ES-I3 (cell line): ENCODE measurements at regions not wholly inside any gene's neighbourhood (a gene's known extent, or its start where the extent isn't known, plus 50 kb on each side); places are given as distances from the start of the nearest gene placed in this dataset.

Experiments used
- H3K36me3 ChIP-seq: 2 replicates; pipeline ENCODE4 v1.6.1; 2013; ENCODE audit warnings: mild to moderate bottlenecking, low read length, control low read depth, moderate library complexity; ENCODE audit not compliant: insufficient read depth
- H3K4me1 ChIP-seq: 2 replicates; pipeline ENCODE4 v1.6.1; 2013; ENCODE audit warnings: mild to moderate bottlenecking, control low read depth, low read length; ENCODE audit not compliant: insufficient read depth
- H3K9ac ChIP-seq: 2 replicates; pipeline ENCODE4 v1.6.1; 2013; ENCODE audit warnings: low read depth, mild to moderate bottlenecking, low read length, moderate library complexity
- H3K9me3 ChIP-seq: 2 replicates; pipeline ENCODE4 v1.6.1; 2013; ENCODE audit warnings: mild to moderate bottlenecking, low read length, moderate library complexity; ENCODE audit not compliant: control insufficient read depth, insufficient read depth

- H3K4me1 ChIP-seq, result peaks cover 20% of the 10 kb centered on the region
- H3K9ac ChIP-seq, result no peak overlapping the region
- H3K9me3 ChIP-seq, result no peaks in the 10 kb centered on the region
- no peaks in the 10 kb centered on the region for H3K36me3 ChIP-seq
Measured at GRCh38 chr4:24278693-24279092, 305.7 kb downstream of the DHX15 start.

DNA sequence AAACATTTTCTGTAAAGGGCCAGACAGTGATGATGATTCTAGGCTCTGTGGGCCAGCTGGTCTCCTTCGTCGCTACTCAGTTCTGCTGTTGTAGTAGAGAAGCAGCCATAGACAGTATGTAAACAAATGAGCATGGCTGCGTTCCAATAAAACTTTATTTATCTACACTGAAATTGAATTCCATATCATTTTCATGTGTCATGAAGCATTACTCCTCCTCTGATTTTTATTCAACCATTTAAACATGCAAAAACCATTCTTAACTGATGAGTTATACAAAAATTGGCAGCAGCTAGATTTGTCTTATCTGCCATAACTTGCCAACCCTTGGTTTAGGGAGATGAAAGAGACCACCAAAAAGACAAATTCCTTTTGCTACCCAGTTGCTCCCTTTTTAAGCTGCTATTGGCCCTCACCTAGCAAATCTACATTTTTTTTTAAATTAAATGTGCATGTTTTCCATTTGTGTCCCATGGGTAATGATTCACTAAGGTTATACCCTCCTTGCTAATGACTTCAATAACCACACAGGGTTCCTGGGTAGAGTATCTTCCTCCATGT is 309.9 kb downstream of the DHX15 start:
- no peaks in the 10 kb centered on the region for H3K9me3 ChIP-seq
- no peak overlapping the region for H3K9ac ChIP-seq

DNA sequence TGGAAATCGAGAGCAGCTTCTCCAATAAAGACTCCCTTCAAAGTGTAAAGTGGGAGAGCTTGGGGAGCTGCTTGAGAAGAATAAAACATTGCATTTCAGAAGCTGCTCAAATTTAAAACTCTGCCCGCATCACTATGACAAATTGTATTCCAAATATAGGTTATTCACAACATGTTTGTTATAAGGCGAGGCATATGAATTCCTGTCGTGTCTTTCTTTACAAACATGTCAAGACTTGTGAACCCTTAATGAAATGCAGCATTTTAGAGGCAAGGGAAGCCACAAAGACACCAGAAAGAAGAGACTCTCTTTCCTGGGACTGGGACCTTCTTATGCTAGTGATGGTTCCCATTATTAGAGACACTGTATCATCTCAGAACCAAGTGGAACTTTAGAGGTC is 311.2 kb downstream of the DHX15 start:
- peaks cover 13% of the 10 kb centered on the region for H3K4me1 ChIP-seq
- no peak overlapping the region; the same call in 1 of the 2 replicates for H3K9ac ChIP-seq
- H3K9me3 ChIP-seq, result no peaks in the 10 kb centered on the region
- H3K36me3 ChIP-seq, result no peaks in the 10 kb centered on the region

More for the DNA sequence above, 309.9 kb downstream of the DHX15 start:
- H3K4me1 ChIP-seq, result peaks cover 15% of the 10 kb centered on the region
- H3K36me3 ChIP-seq, result no peaks in the 10 kb centered on the region

GRCh38 chr4:24266951-24267722 is 317.2 kb downstream of the DHX15 start:
- Histone ChIP-seq H3K36me3 (no peaks in the 10 kb centered on the region), H3K9me3 (no peaks in the 10 kb centered on the region), H3K4me1 (peaks cover 9% of the 10 kb centered on the region), H3K9ac (no peak overlapping the region)

DNA sequence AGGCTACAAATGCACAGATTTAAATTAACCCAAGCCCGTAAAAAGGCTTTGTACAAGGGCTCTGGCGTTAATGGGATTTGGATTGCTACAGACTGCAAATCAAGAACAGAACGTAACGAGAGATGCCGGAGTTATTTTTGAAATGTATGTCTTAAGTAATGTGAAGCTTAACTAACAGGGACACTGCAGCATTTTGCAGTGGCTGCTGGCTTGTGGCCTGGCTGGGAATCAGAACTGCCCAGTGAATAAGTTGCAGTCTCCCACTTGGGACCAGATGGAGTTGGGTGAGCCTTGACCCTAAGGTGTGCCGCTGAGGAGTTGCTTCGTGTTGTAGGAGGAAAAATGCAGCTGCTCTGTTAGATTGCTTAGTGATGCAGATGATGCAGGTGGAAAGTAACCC is 318.4 kb downstream of the DHX15 start:
- Histone ChIP-seq H3K36me3 (no peaks in the 10 kb centered on the region), H3K9me3 (no peaks in the 10 kb centered on the region)

DNA sequence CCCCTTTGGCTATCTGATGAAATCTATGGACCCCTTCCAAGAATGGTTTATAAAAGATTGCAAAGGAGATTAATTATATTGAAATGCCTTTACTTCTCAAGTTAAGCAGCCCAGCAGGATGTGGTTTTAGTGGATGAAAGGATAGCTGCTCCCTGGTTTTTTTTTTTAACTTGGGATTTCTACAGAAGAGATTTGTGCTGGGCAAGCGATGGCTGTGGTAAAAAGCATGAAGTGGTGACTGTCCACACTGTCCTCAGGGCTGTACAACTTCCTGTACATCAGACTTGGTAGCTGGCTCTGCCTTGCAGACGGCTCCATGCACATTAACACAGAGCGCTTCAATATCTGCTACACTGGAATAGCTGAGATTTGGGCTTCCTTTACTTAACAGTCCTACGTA is 321.7 kb downstream of the DHX15 start:
- Histone ChIP-seq H3K4me1 (peaks cover 21% of the 10 kb centered on the region), H3K9ac (no peak overlapping the region), H3K9me3 (no peaks in the 10 kb centered on the region), H3K36me3 (no peaks in the 10 kb centered on the region)

More for the DNA sequence above, 318.4 kb downstream of the DHX15 start:
- H3K4me1 ChIP-seq, result peaks cover 20% of the 10 kb centered on the region
- no peak overlapping the region for H3K9ac ChIP-seq

DNA sequence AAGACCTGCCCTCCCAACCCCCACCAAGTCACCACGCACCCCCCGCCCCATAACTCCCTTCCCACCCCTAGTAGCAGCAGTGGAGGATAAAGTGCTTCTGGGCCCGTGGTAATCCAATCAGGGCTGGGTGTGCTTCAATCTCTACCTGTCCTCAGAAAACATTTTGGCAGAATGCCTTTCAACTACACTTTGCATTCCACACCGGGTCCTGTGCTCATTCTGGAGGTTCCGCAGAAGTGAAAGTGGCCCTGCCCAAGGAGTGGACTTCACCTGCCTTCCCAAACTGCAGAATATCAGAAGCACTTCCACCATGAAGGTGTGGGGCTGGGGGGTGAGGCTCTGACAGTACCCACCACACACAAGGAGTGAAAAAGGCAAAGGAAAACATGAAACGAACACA is 322.3 kb downstream of the DHX15 start:
- H3K36me3 ChIP-seq, result no peaks in the 10 kb centered on the region
- H3K9ac ChIP-seq, result no peak overlapping the region
- H3K4me1 ChIP-seq, result peaks cover 21% of the 10 kb centered on the region
- H3K9me3 ChIP-seq, result no peaks in the 10 kb centered on the region

DNA sequence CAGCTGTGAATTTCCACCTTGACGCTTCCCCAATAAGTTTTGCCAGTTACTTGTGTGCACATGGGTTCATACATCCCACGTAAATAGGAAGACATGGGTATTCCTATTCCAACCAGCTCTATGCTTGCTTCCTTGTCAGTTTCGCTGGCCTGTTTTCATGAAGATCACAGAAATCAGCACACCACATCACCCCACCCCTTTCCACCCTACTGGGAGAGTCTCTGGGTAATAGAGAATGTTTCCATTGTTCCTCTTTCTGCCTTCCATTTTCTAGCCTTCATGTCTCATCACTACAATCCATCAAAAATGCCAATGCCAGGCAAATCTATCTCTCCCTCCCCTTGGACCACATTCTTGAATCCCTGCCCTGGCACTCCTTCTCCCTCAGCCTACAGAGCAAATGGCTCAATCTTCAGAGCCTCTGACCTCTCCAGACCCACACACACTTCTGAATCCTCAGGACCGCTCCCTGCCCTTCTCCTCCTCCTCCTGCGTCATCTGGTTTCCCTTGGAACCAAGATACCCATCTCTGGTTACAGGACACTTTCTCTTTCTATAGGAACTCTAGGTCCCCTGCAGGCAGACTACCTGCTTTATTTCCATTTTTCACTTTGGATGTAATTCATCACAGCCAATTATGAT is 323.3 kb downstream of the DHX15 start:
- H3K9me3 ChIP-seq, result no peaks in the 10 kb centered on the region
- H3K4me1 ChIP-seq, result peaks cover 24% of the 10 kb centered on the region
- H3K36me3 ChIP-seq, result no peaks in the 10 kb centered on the region
- H3K9ac ChIP-seq, result no peak overlapping the region

DNA sequence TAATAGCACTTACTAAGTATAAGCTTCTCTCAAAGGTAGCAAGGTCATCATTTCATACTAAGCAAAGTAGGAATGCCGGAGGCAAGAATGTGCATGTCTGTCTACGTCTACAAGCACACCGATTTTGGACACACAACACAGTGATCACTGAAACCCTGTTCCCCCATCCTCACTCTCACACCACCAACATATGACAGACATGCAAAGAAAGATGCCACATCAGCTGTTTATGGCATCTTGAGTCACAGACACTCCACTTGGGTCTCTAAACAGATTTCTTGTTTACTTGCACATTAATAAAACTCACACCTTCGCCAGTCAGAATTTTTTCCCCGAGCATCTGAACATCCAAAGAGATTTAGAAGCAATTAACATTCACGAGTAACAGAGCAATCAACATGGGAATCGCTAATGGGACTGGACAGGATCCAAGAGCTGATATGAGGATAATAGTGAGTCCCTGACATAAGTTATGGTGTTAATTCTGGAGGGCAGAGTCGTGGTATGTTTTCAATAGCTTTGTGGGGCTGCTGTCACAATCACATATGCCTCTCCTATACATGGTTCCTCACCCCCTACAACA is 324.1 kb downstream of the DHX15 start:
- Histone ChIP-seq H3K36me3 (no peaks in the 10 kb centered on the region), H3K4me1 (peaks cover 25% of the 10 kb centered on the region), H3K9me3 (no peaks in the 10 kb centered on the region), H3K9ac (no peak overlapping the region)

GRCh38 chr4:24256547-24256946 is 327.8 kb downstream of the DHX15 start:
- no peaks in the 10 kb centered on the region for H3K9me3 ChIP-seq
- no peak overlapping the region for H3K9ac ChIP-seq
- H3K4me1 ChIP-seq, result peaks cover 17% of the 10 kb centered on the region
- H3K36me3 ChIP-seq, result no peaks in the 10 kb centered on the region

DNA sequence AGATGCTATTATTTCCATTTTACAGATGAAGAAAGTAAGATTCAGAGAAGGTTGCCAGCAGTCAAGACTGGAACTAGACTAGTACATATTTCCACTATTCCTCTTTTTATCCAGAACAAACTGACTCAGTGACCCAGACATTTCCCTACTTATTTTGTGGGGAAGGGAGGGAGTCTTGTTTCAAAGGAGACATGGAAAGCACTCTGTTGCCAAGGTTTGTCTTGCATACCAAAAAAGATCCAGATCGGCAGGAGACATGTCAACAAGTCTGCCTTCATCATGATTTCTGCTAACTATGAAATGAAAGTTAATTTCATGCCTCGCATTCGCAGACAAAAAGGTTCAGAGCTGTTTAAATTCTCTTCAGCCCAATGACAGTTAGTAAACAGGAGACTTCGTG is 328.3 kb downstream of the DHX15 start:
- Histone ChIP-seq H3K9me3 (no peaks in the 10 kb centered on the region), H3K4me1 (peaks cover 12% of the 10 kb centered on the region), H3K36me3 (no peaks in the 10 kb centered on the region), H3K9ac (no peak overlapping the region)

GRCh38 chr4:24252121-24252520 is 332.2 kb downstream of the DHX15 start:
- Histone ChIP-seq H3K9me3 (no peaks in the 10 kb centered on the region), H3K9ac (no peak overlapping the region), H3K4me1 (peaks cover 16% of the 10 kb centered on the region), H3K36me3 (no peaks in the 10 kb centered on the region)

DNA sequence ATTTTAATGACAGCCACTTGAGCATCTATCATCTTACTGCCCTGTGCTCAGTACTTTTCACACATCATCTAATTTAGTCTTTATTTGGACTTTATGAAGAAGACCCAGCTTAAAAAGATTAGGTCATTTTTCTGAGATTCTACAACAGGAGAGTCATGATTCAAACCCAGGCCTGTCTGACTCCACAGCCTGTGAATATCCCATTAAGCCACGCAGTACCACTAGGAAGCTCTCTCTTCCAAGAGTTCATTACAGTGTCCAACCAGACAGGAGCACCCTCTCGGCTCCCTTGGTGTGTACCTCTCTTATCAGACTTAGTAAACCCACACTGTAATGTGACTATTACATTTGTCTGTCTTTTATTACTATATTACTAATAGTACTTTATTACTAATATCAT is 332.8 kb downstream of the DHX15 start:
- Histone ChIP-seq H3K9me3 (no peaks in the 10 kb centered on the region), H3K9ac (no peak overlapping the region), H3K4me1 (peaks cover 12% of the 10 kb centered on the region), H3K36me3 (no peaks in the 10 kb centered on the region)

GRCh38 chr4:24249972-24250371 is 334.4 kb downstream of the DHX15 start:
- Histone ChIP-seq H3K9me3 (no peaks in the 10 kb centered on the region), H3K9ac (no peak overlapping the region), H3K36me3 (no peaks in the 10 kb centered on the region), H3K4me1 (peaks cover 11% of the 10 kb centered on the region; the same call in 1 of the 2 replicates)
